ENCODE measurements at regions not wholly inside any gene's neighbourhood (a gene's known extent, or its start where the extent isn't known, plus 50 kb on each side); places are given as distances from the start of the nearest gene placed in this dataset.

- TF ChIP-seq ZBTB7A (IDR thresholded peaks at IDR 0.05; ENCODE audit: low read depth): no peak
- no peak for TF ChIP-seq FOXM1 (IDR thresholded peaks at IDR 0.05; ENCODE audit: borderline replicate concordance, low read depth)
- TF ChIP-seq USF1 (IDR thresholded peaks at IDR 0.05): no peak
- TF ChIP-seq TAF1 (IDR thresholded peaks at IDR 0.05; ENCODE audit: low read depth): no peak
- TF ChIP-seq REST (IDR thresholded peaks at IDR 0.05; ENCODE audit: low read depth): no peak
- TF ChIP-seq EGR1 (IDR thresholded peaks at IDR 0.05): no peak
- no peak for TF ChIP-seq EP300 (IDR thresholded peaks at IDR 0.05; ENCODE audit: borderline replicate concordance)
- TF ChIP-seq NFIC (IDR thresholded peaks at IDR 0.05): no peak
- TF ChIP-seq TEAD4 (IDR thresholded peaks at IDR 0.05): no peak
- no peak for TF ChIP-seq RAD21 (IDR thresholded peaks at IDR 0.05; ENCODE audit: low read depth)
- TF ChIP-seq TCF12 (IDR thresholded peaks at IDR 0.05; ENCODE audit: low read depth): no peak
- no peak for TF ChIP-seq YY1 (IDR thresholded peaks at IDR 0.05; ENCODE audit: low read depth)
- TF ChIP-seq CREB1 (IDR thresholded peaks at IDR 0.05; ENCODE audit: low read depth): no peak
- no peak for TF ChIP-seq MAX (IDR thresholded peaks at IDR 0.05)
- no peak for TF ChIP-seq CEBPB (IDR thresholded peaks at IDR 0.05)
Observed at GRCh38 chr5:144028058-144028457, 142.4 kb downstream of the YIPF5 start.

GRCh38 chr5:144028636-144029035 lies 141.8 kb downstream of the YIPF5 start:
- TF ChIP-seq ZBTB7A (IDR thresholded peaks at IDR 0.05; ENCODE audit: low read depth): no peak

- TF ChIP-seq REST (IDR thresholded peaks at IDR 0.05; ENCODE audit: low read depth) (no peak), TAF1 (IDR thresholded peaks at IDR 0.05; ENCODE audit: low read depth) (no peak), RAD21 (IDR thresholded peaks at IDR 0.05; ENCODE audit: low read depth) (no peak), FOXM1 (IDR thresholded peaks at IDR 0.05; ENCODE audit: borderline replicate concordance, low read depth) (no peak), TCF12 (IDR thresholded peaks at IDR 0.05; ENCODE audit: low read depth) (no peak), YY1 (IDR thresholded peaks at IDR 0.05; ENCODE audit: low read depth) (no peak), USF1 (IDR thresholded peaks at IDR 0.05) (no peak), EGR1 (IDR thresholded peaks at IDR 0.05) (no peak), TEAD4 (IDR thresholded peaks at IDR 0.05) (no peak)
Observed at GRCh38 chr5:144030904-144031303, 139.6 kb downstream of the YIPF5 start.

GRCh38 chr5:144032375-144032774 lies 138.1 kb downstream of the YIPF5 start:
- TF ChIP-seq CEBPB (IDR thresholded peaks at IDR 0.05) (no peak), CREB1 (IDR thresholded peaks at IDR 0.05; ENCODE audit: low read depth) (no peak), TCF12 (IDR thresholded peaks at IDR 0.05; ENCODE audit: low read depth) (no peak), YY1 (IDR thresholded peaks at IDR 0.05; ENCODE audit: low read depth) (no peak), MAX (IDR thresholded peaks at IDR 0.05) (no peak), TAF1 (IDR thresholded peaks at IDR 0.05; ENCODE audit: low read depth) (no peak), FOXM1 (IDR thresholded peaks at IDR 0.05; ENCODE audit: borderline replicate concordance, low read depth) (no peak), EP300 (IDR thresholded peaks at IDR 0.05; ENCODE audit: borderline replicate concordance) (no peak), ZBTB7A (IDR thresholded peaks at IDR 0.05; ENCODE audit: low read depth) (no peak), NFIC (IDR thresholded peaks at IDR 0.05) (no peak), USF1 (IDR thresholded peaks at IDR 0.05) (no peak), RAD21 (IDR thresholded peaks at IDR 0.05; ENCODE audit: low read depth) (no peak), REST (IDR thresholded peaks at IDR 0.05; ENCODE audit: low read depth) (no peak)

Data from Ishikawa (cell line).